ENCODE measurements at regions not wholly inside any gene's neighbourhood (a gene's known extent, or its start where the extent isn't known, plus 50 kb on each side); places are given as distances from the start of the nearest gene placed in this dataset.

- no peak for TF ChIP-seq CTCF (IDR thresholded peaks at IDR 0.05)
- no peak for TF ChIP-seq POLR2A (IDR thresholded peaks at IDR 0.05)
Observed at GRCh38 chr11:93267383-93267782, 63.2 kb upstream of the DEUP1 start.

All from body of pancreas (tissue), 4 donors.